Osteoblast (primary cell): ENCODE measurements at regions not wholly inside any gene's neighbourhood (a gene's known extent, or its start where the extent isn't known, plus 50 kb on each side); places are given as distances from the start of the nearest gene placed in this dataset.
"Not testable (repeated sequence)": the region's sequence is repeated elsewhere in the genome, so short reads cannot be mapped to it uniquely, and the experiment has no call there.

ENCODE experiments used
- DNase-seq: peaks from one replicate; pipeline ENCODE4 v3.0.0; 2011; ENCODE audit warnings: low spot score, mixed read lengths; ENCODE audit not compliant: insufficient read length; ENCODE audit errors: missing footprints
- H2AFZ ChIP-seq: 2 replicates; pipeline ENCODE4 v1.6.0; 2011; ENCODE audit warnings: mild to moderate bottlenecking, low read length
- H3K27ac ChIP-seq: 2 replicates; pipeline ENCODE4 v1.5.1; 2011; ENCODE audit warnings: mild to moderate bottlenecking, low read depth, low read length, moderate library complexity
- H3K27me3 ChIP-seq: 2 replicates; pipeline ENCODE4 v1.6.0; 2012; ENCODE audit warnings: mild to moderate bottlenecking, control low read depth, inconsistent platforms, low read length, moderate library complexity; ENCODE audit not compliant: insufficient read depth
- H3K36me3 ChIP-seq: 2 replicates; pipeline ENCODE4 v1.5.1; 2011; ENCODE audit warnings: mild to moderate bottlenecking, low read length, control low read depth, moderate library complexity; ENCODE audit not compliant: insufficient read depth
- H3K4me1 ChIP-seq: 2 replicates; pipeline ENCODE4 v1.5.1; 2011; ENCODE audit warnings: mild to moderate bottlenecking, low read length, control low read depth, moderate library complexity; ENCODE audit not compliant: insufficient read depth
- H3K4me2 ChIP-seq: 2 replicates; pipeline ENCODE4 v1.6.0; 2011; ENCODE audit warnings: mild to moderate bottlenecking, low read length; ENCODE audit not compliant: insufficient read depth
- H3K4me3 ChIP-seq: fragments of 200-600 bp; sonication (generic); 3 replicates; pipeline ENCODE4 v1.5.1; 2012; ENCODE audit warnings: mild to moderate bottlenecking, low read length, inconsistent platforms; ENCODE audit not compliant: insufficient read depth
- H3K79me2 ChIP-seq: 2 replicates; pipeline ENCODE4 v1.6.0; 2012; ENCODE audit warnings: mild to moderate bottlenecking, low read length, control low read depth, inconsistent platforms; ENCODE audit not compliant: insufficient read depth
- H3K9me3 ChIP-seq: 2 replicates; pipeline ENCODE4 v1.5.1; 2011; ENCODE audit warnings: low read depth, low read length, control low read depth
- H4K20me1 ChIP-seq: 2 replicates; pipeline ENCODE4 v1.6.0; 2012; ENCODE audit warnings: mild to moderate bottlenecking, low read length, control low read depth; ENCODE audit not compliant: insufficient read depth
- CTCF ChIP-seq: IDR thresholded peaks from 2 replicates; pipeline ENCODE4 v1.5.1; 2011; ENCODE audit warnings: mild to moderate bottlenecking, low read depth, low read length, moderate library complexity; ENCODE audit errors: extremely low read depth

GRCh38 chr14:56008150-56008549 is 110.1 kb upstream of the PELI2 start:
- Histone ChIP-seq H3K27me3 (no peaks in the 10 kb centered on the region), H4K20me1 (no peaks in the 10 kb centered on the region), H3K4me3 (no peak overlapping the region), H3K27ac (no peak overlapping the region), H3K4me1 (peaks cover 22% of the 10 kb centered on the region), H3K9me3 (no peaks in the 10 kb centered on the region), H2AFZ (no peak overlapping the region), H3K4me2 (no peak overlapping the region), H3K36me3 (no peaks in the 10 kb centered on the region), H3K79me2 (no peaks in the 10 kb centered on the region)
- no peak for TF ChIP-seq CTCF
- no peak for DNase-seq

- H2AFZ ChIP-seq, H4K20me1 ChIP-seq, H3K27ac ChIP-seq, H3K9me3 ChIP-seq, H3K27me3 ChIP-seq, H3K36me3 ChIP-seq, H3K4me3 ChIP-seq, H3K4me2 ChIP-seq, H3K79me2 ChIP-seq, DNase-seq: not testable (repeated sequence)
- peaks cover 22% of the 10 kb centered on the region for H3K4me1 ChIP-seq
Observed at GRCh38 chr14:56008661-56009060, 109.5 kb upstream of the PELI2 start.

GRCh38 chr14:56023661-56024081 is 94.5 kb upstream of the PELI2 start:
- no peak for DNase-seq
- H4K20me1 ChIP-seq: no peaks in the 10 kb centered on the region
- H2AFZ ChIP-seq: no peak overlapping the region
- H3K27me3 ChIP-seq: no peaks in the 10 kb centered on the region
- H3K9me3 ChIP-seq: no peaks in the 10 kb centered on the region
- H3K27ac ChIP-seq: no peak overlapping the region
- no peaks in the 10 kb centered on the region for H3K79me2 ChIP-seq
- H3K4me2 ChIP-seq: no peak overlapping the region
- no peak overlapping the region for H3K4me3 ChIP-seq
- no peak for TF ChIP-seq CTCF
- no peaks in the 10 kb centered on the region for H3K4me1 ChIP-seq
- H3K36me3 ChIP-seq: no peaks in the 10 kb centered on the region

- H4K20me1 ChIP-seq: no peaks in the 10 kb centered on the region
- H3K4me1 ChIP-seq: no peaks in the 10 kb centered on the region
- H3K27ac ChIP-seq: no peak overlapping the region
- no peak for TF ChIP-seq CTCF
- DNase-seq: no peak
- H3K36me3 ChIP-seq: no peaks in the 10 kb centered on the region
- no peak overlapping the region for H3K4me2 ChIP-seq
- H3K27me3 ChIP-seq: no peaks in the 10 kb centered on the region
- no peaks in the 10 kb centered on the region for H3K9me3 ChIP-seq
- no peak overlapping the region for H2AFZ ChIP-seq
- H3K4me3 ChIP-seq: no peak overlapping the region
- no peaks in the 10 kb centered on the region for H3K79me2 ChIP-seq
Observed at GRCh38 chr14:56025191-56025590, 93.0 kb upstream of the PELI2 start.
